ENCODE measurements at regions not wholly inside any gene's neighbourhood (a gene's known extent, or its start where the extent isn't known, plus 50 kb on each side); places are given as distances from the start of the nearest gene placed in this dataset.

DNA sequence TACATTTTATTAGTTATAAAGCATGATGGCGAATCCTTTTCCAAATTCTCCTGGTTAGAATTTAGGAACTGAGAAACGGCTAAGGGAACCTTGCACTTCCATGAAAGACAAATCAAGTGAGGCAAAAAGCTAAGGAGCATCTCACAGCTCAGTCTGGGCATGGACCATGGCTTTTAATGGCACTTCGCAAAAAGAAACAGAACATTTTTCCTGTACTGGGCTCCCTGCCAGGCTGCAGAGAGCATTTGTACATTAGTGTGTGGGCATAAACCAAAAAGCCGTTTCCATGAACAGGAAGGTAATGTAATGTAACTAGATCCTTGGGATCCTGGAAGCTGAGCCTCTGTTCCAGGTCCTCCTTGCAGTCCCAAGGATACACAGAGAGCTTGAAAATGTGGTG lies 354.2 kb downstream of the MRPS30 start:
- TF ChIP-seq ZNF664 (tag by site-specific recombination; IDR thresholded peaks at IDR 0.05) (no peak), ZNF624 (tag by site-specific recombination; IDR thresholded peaks at IDR 0.05) (no peak)
- TF ChIP-seq, protein P1, sequence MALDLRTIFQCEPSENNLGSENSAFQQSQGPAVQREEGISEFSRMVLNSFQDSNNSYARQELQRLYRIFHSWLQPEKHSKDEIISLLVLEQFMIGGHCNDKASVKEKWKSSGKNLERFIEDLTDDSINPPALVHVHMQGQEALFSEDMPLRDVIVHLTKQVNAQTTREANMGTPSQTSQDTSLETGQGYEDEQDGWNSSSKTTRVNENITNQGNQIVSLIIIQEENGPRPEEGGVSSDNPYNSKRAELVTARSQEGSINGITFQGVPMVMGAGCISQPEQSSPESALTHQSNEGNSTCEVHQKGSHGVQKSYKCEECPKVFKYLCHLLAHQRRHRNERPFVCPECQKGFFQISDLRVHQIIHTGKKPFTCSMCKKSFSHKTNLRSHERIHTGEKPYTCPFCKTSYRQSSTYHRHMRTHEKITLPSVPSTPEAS (tag by site-specific recombination; IDR thresholded peaks at IDR 0.05): no peak
- TF ChIP-seq, protein P2, sequence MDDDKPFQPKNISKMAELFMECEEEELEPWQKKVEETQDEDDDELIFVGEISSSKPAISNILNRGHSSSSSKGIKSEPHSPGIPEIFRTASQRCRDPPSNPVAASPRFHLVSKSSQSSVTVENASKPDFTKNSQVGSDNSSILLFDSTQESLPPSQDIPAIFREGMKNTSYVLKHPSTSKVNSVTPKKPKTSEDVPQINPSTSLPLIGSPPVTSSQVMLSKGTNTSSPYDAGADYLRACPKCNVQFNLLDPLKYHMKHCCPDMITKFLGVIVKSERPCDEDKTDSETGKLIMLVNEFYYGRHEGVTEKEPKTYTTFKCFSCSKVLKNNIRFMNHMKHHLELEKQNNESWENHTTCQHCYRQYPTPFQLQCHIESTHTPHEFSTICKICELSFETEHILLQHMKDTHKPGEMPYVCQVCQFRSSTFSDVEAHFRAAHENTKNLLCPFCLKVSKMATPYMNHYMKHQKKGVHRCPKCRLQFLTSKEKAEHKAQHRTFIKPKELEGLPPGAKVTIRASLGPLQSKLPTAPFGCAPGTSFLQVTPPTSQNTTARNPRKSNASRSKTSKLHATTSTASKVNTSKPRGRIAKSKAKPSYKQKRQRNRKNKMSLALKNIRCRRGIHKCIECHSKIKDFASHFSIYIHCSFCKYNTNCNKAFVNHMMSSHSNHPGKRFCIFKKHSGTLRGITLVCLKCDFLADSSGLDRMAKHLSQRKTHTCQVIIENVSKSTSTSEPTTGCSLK (tag by site-specific recombination; IDR thresholded peaks at IDR 0.05): no peak

Data from HEK293 (cell line).